Body of pancreas (tissue), 4 donors: ENCODE measurements at regions not wholly inside any gene's neighbourhood (a gene's known extent, or its start where the extent isn't known, plus 50 kb on each side); places are given as distances from the start of the nearest gene placed in this dataset.

Experiments
- POLR2A ChIP-seq, 3 donors: fragments of 450-650 bp; IDR thresholded peaks; one replicate each; pipeline ENCODE4 v1.6.1; 2016; ENCODE audit warnings: antibody characterized with exemption in 3 of 3, mild to moderate bottlenecking in 2 of 3
- TF ChIP-seq, protein P1 (sequence below), 7 experiments: fragments of 450-650 bp in 4 of 7; fragments of 200-600 bp in 3 of 7; sonication (generic) in 3 of 7; IDR thresholded peaks; one replicate each; pipeline ENCODE4 v1.5.1; 2016 to 2019; ENCODE audit warnings: antibody characterized with exemption in 7 of 7

DNA sequence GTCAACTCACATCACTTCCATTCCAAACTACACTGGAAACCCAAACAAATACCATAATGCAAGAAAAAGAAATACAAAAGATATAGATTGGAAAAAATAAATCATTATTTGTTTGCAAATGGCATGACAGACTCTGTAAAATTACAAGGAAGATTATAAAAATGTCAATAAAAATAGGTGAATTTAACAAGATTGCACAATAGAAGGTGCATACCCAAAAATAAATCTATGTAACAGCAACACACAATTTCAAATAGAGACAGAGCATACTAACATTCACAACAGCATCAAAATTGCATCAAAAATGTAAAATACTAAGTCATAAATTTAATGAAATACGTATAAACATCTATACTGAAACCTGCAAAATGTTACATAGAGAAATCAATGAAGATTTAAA is 1140.0 kb upstream of the GJE1 start:
- TF ChIP-seq, protein P1, sequence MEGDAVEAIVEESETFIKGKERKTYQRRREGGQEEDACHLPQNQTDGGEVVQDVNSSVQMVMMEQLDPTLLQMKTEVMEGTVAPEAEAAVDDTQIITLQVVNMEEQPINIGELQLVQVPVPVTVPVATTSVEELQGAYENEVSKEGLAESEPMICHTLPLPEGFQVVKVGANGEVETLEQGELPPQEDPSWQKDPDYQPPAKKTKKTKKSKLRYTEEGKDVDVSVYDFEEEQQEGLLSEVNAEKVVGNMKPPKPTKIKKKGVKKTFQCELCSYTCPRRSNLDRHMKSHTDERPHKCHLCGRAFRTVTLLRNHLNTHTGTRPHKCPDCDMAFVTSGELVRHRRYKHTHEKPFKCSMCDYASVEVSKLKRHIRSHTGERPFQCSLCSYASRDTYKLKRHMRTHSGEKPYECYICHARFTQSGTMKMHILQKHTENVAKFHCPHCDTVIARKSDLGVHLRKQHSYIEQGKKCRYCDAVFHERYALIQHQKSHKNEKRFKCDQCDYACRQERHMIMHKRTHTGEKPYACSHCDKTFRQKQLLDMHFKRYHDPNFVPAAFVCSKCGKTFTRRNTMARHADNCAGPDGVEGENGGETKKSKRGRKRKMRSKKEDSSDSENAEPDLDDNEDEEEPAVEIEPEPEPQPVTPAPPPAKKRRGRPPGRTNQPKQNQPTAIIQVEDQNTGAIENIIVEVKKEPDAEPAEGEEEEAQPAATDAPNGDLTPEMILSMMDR (IDR thresholded peaks at IDR 0.05): no peak
- TF ChIP-seq POLR2A (IDR thresholded peaks at IDR 0.05): no peak
